Left kidney (tissue), 1 donor: ENCODE measurements at regions not wholly inside any gene's neighbourhood (a gene's known extent, or its start where the extent isn't known, plus 50 kb on each side); places are given as distances from the start of the nearest gene placed in this dataset.

Experiments used
- DNase-seq: peaks from one replicate; pipeline ENCODE4 v3.0.0-alpha.2; 2013

- no peak for DNase-seq
Observed at GRCh38 chr18:78510636-78511035, 469.0 kb upstream of the SALL3 start.

- DNase-seq: no peak
Observed at GRCh38 chr18:78511666-78512601, 467.7 kb upstream of the SALL3 start.

GRCh38 chr18:78514910-78515670 lies 464.5 kb upstream of the SALL3 start:
- DNase-seq: no peak

- no peak for DNase-seq
Observed at GRCh38 chr18:78517328-78517727, 462.3 kb upstream of the SALL3 start.

- no peak for DNase-seq
Observed at GRCh38 chr18:78517973-78518372, 461.6 kb upstream of the SALL3 start.

GRCh38 chr18:78518805-78519204 lies 460.8 kb upstream of the SALL3 start:
- no peak for DNase-seq

GRCh38 chr18:78519394-78520062 lies 460.1 kb upstream of the SALL3 start:
- DNase-seq: no peak

- DNase-seq: no peak
Observed at GRCh38 chr18:78521136-78521535, 458.5 kb upstream of the SALL3 start.

- no peak for DNase-seq
Observed at GRCh38 chr18:78521744-78522143, 457.9 kb upstream of the SALL3 start.

- DNase-seq: no peak
Observed at GRCh38 chr18:78522507-78522906, 457.1 kb upstream of the SALL3 start.

GRCh38 chr18:78523850-78524249 lies 455.8 kb upstream of the SALL3 start:
- no peak for DNase-seq

- no peak for DNase-seq
Observed at GRCh38 chr18:78525366-78526111, 454.1 kb upstream of the SALL3 start.

- no peak for DNase-seq
Observed at GRCh38 chr18:78526275-78526674, 453.3 kb upstream of the SALL3 start.

GRCh38 chr18:78526923-78527711 lies 452.5 kb upstream of the SALL3 start:
- DNase-seq: no peak

- DNase-seq: no peak
Observed at GRCh38 chr18:78527984-78528383, 451.6 kb upstream of the SALL3 start.

GRCh38 chr18:78528411-78529258 lies 451.0 kb upstream of the SALL3 start:
- DNase-seq: no peak

- DNase-seq: no peak
Observed at GRCh38 chr18:78531637-78532036, 448.0 kb upstream of the SALL3 start.

GRCh38 chr18:78538669-78539440 lies 440.8 kb upstream of the SALL3 start:
- no peak for DNase-seq
